Heart left ventricle (tissue), 16 donors: ENCODE measurements at regions not wholly inside any gene's neighbourhood (a gene's known extent, or its start where the extent isn't known, plus 50 kb on each side); places are given as distances from the start of the nearest gene placed in this dataset.
"Not testable (repeated sequence)": the region's sequence is repeated elsewhere in the genome, so short reads cannot be mapped to it uniquely, and the experiment has no call there.

Experiments
- ATAC-seq, 4 donors: fragments of 200-7000 bp; cut with Tn5 transposase; one replicate each; pipeline ENCODE4 v1.9.1; 2020 to 2022; ENCODE audit warnings: moderate library complexity in 4 of 4, mild to moderate bottlenecking in 3 of 4, moderate number of reproducible peaks in 1 of 4
- DNase-seq, 5 donors: peaks; one replicate each; pipeline ENCODE4 v3.0.0-alpha.2; 2020
- H3K27ac ChIP-seq, 12 donors: fragments of 200-600 bp; sonication (generic) in 4 of 12; one replicate each; pipeline versions ENCODE4 v1.5.0 to v1.8.0; 2016 to 2022; ENCODE audit warnings: mild to moderate bottlenecking in 2 of 12
- H3K27me3 ChIP-seq, 9 donors: fragments of 200-600 bp; sonication (generic) in 2 of 9; one replicate each; pipeline versions ENCODE4 v1.5.1 to v1.8.0; 2016 to 2022; ENCODE audit warnings: mild to moderate bottlenecking in 3 of 9
- H3K36me3 ChIP-seq, 9 donors: fragments of 200-600 bp; sonication (generic) in 2 of 9; one replicate each; pipeline versions ENCODE4 v1.5.0 to v1.8.0; 2018 to 2022; ENCODE audit warnings: mild to moderate bottlenecking in 2 of 9
- H3K4me1 ChIP-seq, 12 donors: fragments of 200-600 bp; sonication (generic) in 4 of 12; one replicate each; pipeline versions ENCODE4 v1.5.0 to v1.8.0; 2016 to 2022; ENCODE audit warnings: mild to moderate bottlenecking in 3 of 12
- H3K4me3 ChIP-seq, 12 donors: fragments of 200-600 bp; sonication (generic) in 4 of 12; one replicate each; pipeline versions ENCODE4 v1.5.0 to v1.8.0; 2017 to 2022; ENCODE audit warnings: mild to moderate bottlenecking in 9 of 12, moderate library complexity in 4 of 12
- H3K9me3 ChIP-seq, 12 donors: fragments of 200-600 bp; sonication (generic) in 4 of 12; one replicate each; pipeline versions ENCODE4 v1.5.0 to v1.8.0; 2016 to 2022; ENCODE audit warnings: mild to moderate bottlenecking in 1 of 12
- CTCF ChIP-seq, 12 donors: fragments of 200-600 bp; sonication (generic) in 4 of 12; IDR thresholded peaks; one replicate each; pipeline versions ENCODE4 v1.5.0 to v1.8.0; 2018 to 2022; ENCODE audit warnings: antibody characterized with exemption in 12 of 12, mild to moderate bottlenecking in 5 of 12
- POLR2A ChIP-seq, 2 donors: fragments of 450-650 bp; IDR thresholded peaks; one replicate each; pipeline ENCODE4 v1.6.1; 2017; ENCODE audit warnings: antibody characterized with exemption in 2 of 2, mild to moderate bottlenecking in 2 of 2, moderate library complexity in 2 of 2
- WGBS, 4 donors: extraction: QIAGEN DNeasy Blood & Tissue Kit in 2 of 4; methylation state at CpG; one replicate each; pipeline versions ENCODE4 v1.1.5 to v1.1.7; 2013 to 2018; 5-methylcytosine and 5-hydroxymethylcytosine counted together
- intact Hi-C, 10 donors: fragments of 100-400 bp; cut with DNase I; formaldehyde crosslinking; loops; one replicate each; pipeline versions ENCODE4 v1.11.1 to v1.14.2; 2022
- donor health status: ischemic (EF 13 %, LVEDD 7.1; RV severe dilation, severe dysfunction).
- donor health status: healthy with polysubstance abuse.
- donor health status: DM: no; HTN: yes; CAD: no.
- donor health status: DM: no; HTN: no; CAD: no.
- donor health status: ischemic (EF 25% LVEDD 6.9; RV normal size, moderate dysfunction).
- donor health status: ischemic (EF 25% LVEDD 5.7; RV mildly dilated, moderate dysfunction).
- donor health status: healthy.
- donor health status: DM: yes; HTN: yes; CAD: no.
- donor health status: ischemic (EF 35%, LVEDD 5.7; RV mildly dilated, moderate dysfunction).
- donor health status: nonischemic (EF 11% LVEDD 7.7; RV severe dilation, severe dysfunction).
- donor health status: DM: yes; HTN: yes; CAD: no.
- donor health status: PGD.
- donor health status: ischemic (EF 29% LVEDD 5.4; RV normal size, mild dysfunction).
- donor health status: nonischemic (EF 23%, LVEDD 6.1; RV moderate dilation, normal function).

- TF ChIP-seq CTCF (IDR thresholded peaks at IDR 0.05) (no peak), POLR2A (IDR thresholded peaks at IDR 0.05) (no peak)
- WGBS, 4 donors, result 13 to 36% (median 22%) methylated on average over 9 of the region's 9 CpGs
- H3K36me3 ChIP-seq, result no peaks in the 10 kb centered on the region
- H3K4me1 ChIP-seq, result no peaks in the 10 kb centered on the region
- no peak overlapping the region for H3K4me3 ChIP-seq
- DNase-seq, result no peak
- ATAC-seq, result peak in 1 of 4 donors; percentile 41
- peaks cover 0 to 12% (median 0%) of the 10 kb centered on the region in 9 donors for H3K27me3 ChIP-seq
- H3K9me3 ChIP-seq, result no peaks in the 10 kb centered on the region
- intact Hi-C loops, result no loop called here
- no peak overlapping the region for H3K27ac ChIP-seq
These were observed 432.5 kb upstream of the FGF16 start for GRCh38 chrX:77014377-77015372.

- DNase-seq (no peak), ATAC-seq (no peak)
- H3K36me3 ChIP-seq, result no peaks in the 10 kb centered on the region
- no peak for TF ChIP-seq POLR2A (IDR thresholded peaks at IDR 0.05)
- TF ChIP-seq CTCF (IDR thresholded peaks at IDR 0.05), result no peak
- 62 to 77% (median 69%) methylated on average over 3 of the region's 3 CpGs for WGBS, 4 donors
- intact Hi-C loops, result no loop called here
- H3K4me1 ChIP-seq, result no peaks in the 10 kb centered on the region
- H3K27me3 ChIP-seq, result peaks cover 0 to 5% (median 0%) of the 10 kb centered on the region in 9 donors
- no peak overlapping the region for H3K4me3 ChIP-seq
- H3K9me3 ChIP-seq, result no peaks in the 10 kb centered on the region
- no peak overlapping the region for H3K27ac ChIP-seq
These were observed 430.1 kb upstream of the FGF16 start for GRCh38 chrX:77017093-77017492.

- ATAC-seq, DNase-seq, H3K36me3 ChIP-seq, H3K9me3 ChIP-seq, H3K27me3 ChIP-seq, H3K4me1 ChIP-seq, intact Hi-C loops, H3K27ac ChIP-seq: not testable (repeated sequence)
- 1 to 32% (median 13%) methylated on average over 12 to 29 of the region's 29 CpGs for WGBS, 4 donors
- H3K4me3 ChIP-seq, result peak overlapping the region in 10 of 12 donors; percentile 5 to 47 (median 32)
These were observed 400.9 kb upstream of the FGF16 start for GRCh38 chrX:77046180-77046810.

GRCh38 chrX:77060572-77060971 is 386.6 kb upstream of the FGF16 start:
- intact Hi-C loops, result no loop called here
- no peak for TF ChIP-seq POLR2A (IDR thresholded peaks at IDR 0.05)
- TF ChIP-seq CTCF (IDR thresholded peaks at IDR 0.05), result no peak
- H3K27me3 ChIP-seq, result peaks cover 0 to 2% (median 0%) of the 10 kb centered on the region in 9 donors

More at GRCh38 chrX:77060572-77060971, 386.6 kb upstream of the FGF16 start:
- Histone ChIP-seq H3K4me1 (no peaks in the 10 kb centered on the region), H3K36me3 (no peaks in the 10 kb centered on the region), H3K4me3 (no peak overlapping the region), H3K27ac (no peak overlapping the region), H3K9me3 (peaks cover 0 to 7% (median 0%) of the 10 kb centered on the region in 12 donors)
- ATAC-seq, result peak in 2 of 4 donors; percentile 32 to 42
- DNase-seq, result no peak
- 48 to 64% (median 57%) methylated on average over 2 of the region's 2 CpGs for WGBS, 4 donors
